Stimulated activated naive CD8-positive, alpha-beta T cell treated with anti-CD3 and anti-CD28 coated beads, Interleukin-15, amount 100 ng/mL, for 72 hours (primary cell): ENCODE measurements at regions not wholly inside any gene's neighbourhood (a gene's known extent, or its start where the extent isn't known, plus 50 kb on each side); places are given as distances from the start of the nearest gene placed in this dataset.
"Not testable (repeated sequence)": the region's sequence is repeated elsewhere in the genome, so short reads cannot be mapped to it uniquely, and the experiment has no call there.

Experiments
- ATAC-seq: fragments of 150-1000 bp; cut with Tn5 transposase; 2 replicates; pipeline ENCODE4 v1.10.0; 2021; ENCODE audit warnings: mild to moderate bottlenecking, moderate library complexity
- DNase-seq, 2 donors: peaks; one replicate each; pipeline ENCODE4 v3.0.0; 2021 to 2022
- H3K27ac Mint-ChIP-seq, 2 donors: one replicate each; pipeline ENCODE4 v1.8.0; 2022; ENCODE audit warnings: mild to moderate bottlenecking in 2 of 2, mixed read lengths in 2 of 2, moderate library complexity in 2 of 2
- H3K27me3 Mint-ChIP-seq: one replicate; pipeline ENCODE4 v1.8.0; 2022; ENCODE audit warnings: mixed read lengths
- H3K4me1 Mint-ChIP-seq: one replicate; pipeline ENCODE4 v1.8.0; 2022; ENCODE audit warnings: mild to moderate bottlenecking, mixed read lengths
- H3K4me3 Mint-ChIP-seq, 2 donors: one replicate each; pipeline ENCODE4 v1.8.0; 2022; ENCODE audit warnings: mild to moderate bottlenecking in 2 of 2, mixed read lengths in 2 of 2, moderate library complexity in 1 of 2
- H3K9me3 Mint-ChIP-seq, 2 donors: one replicate each; pipeline ENCODE4 v1.8.0; 2022; ENCODE audit warnings: mixed read lengths in 2 of 2

GRCh38 chr9:42239445-42240260 lies 56.2 kb downstream of the SPATA31A6 start:
- not testable (repeated sequence) for H3K9me3 Mint-ChIP-seq, H3K4me1 Mint-ChIP-seq, H3K27me3 Mint-ChIP-seq, H3K27ac Mint-ChIP-seq, H3K4me3 Mint-ChIP-seq, DNase-seq, ATAC-seq

- not testable (repeated sequence) for H3K9me3 Mint-ChIP-seq, DNase-seq, H3K27ac Mint-ChIP-seq, ATAC-seq, H3K4me3 Mint-ChIP-seq, H3K27me3 Mint-ChIP-seq, H3K4me1 Mint-ChIP-seq
Observed at GRCh38 chr9:42240261-42240579, 56.8 kb downstream of the SPATA31A6 start.

GRCh38 chr9:42243211-42243610 lies 59.8 kb downstream of the SPATA31A6 start:
- not testable (repeated sequence) for ATAC-seq, H3K27ac Mint-ChIP-seq, H3K27me3 Mint-ChIP-seq, H3K9me3 Mint-ChIP-seq, H3K4me1 Mint-ChIP-seq, DNase-seq, H3K4me3 Mint-ChIP-seq

- not testable (repeated sequence) for H3K9me3 Mint-ChIP-seq, H3K27me3 Mint-ChIP-seq, H3K4me1 Mint-ChIP-seq, DNase-seq, H3K4me3 Mint-ChIP-seq, H3K27ac Mint-ChIP-seq, ATAC-seq
Observed at GRCh38 chr9:42243822-42244221, 60.4 kb downstream of the SPATA31A6 start.

- not testable (repeated sequence) for ATAC-seq, H3K27ac Mint-ChIP-seq, H3K4me1 Mint-ChIP-seq, H3K4me3 Mint-ChIP-seq, DNase-seq, H3K27me3 Mint-ChIP-seq
- peaks cover 9 to 19% of the 10 kb centered on the region in 2 donors for H3K9me3 Mint-ChIP-seq
Observed at GRCh38 chr9:42268729-42269128, 85.3 kb downstream of the SPATA31A6 start.

- not testable (repeated sequence) for ATAC-seq, H3K27me3 Mint-ChIP-seq, DNase-seq, H3K4me1 Mint-ChIP-seq, H3K4me3 Mint-ChIP-seq
- Mint-ChIP-seq H3K9me3 (peaks cover 5 to 14% of the 10 kb centered on the region in 2 donors), H3K27ac (peak overlapping the region in 1 of 2 donors; percentile 16)
Observed at GRCh38 chr9:42269171-42269570, 85.7 kb downstream of the SPATA31A6 start.

- not testable (repeated sequence) for H3K27me3 Mint-ChIP-seq, H3K27ac Mint-ChIP-seq, ATAC-seq, DNase-seq, H3K9me3 Mint-ChIP-seq, H3K4me1 Mint-ChIP-seq, H3K4me3 Mint-ChIP-seq
Observed at GRCh38 chr9:42273191-42273590, 89.7 kb downstream of the SPATA31A6 start.

GRCh38 chr9:42275141-42275540 lies 91.7 kb downstream of the SPATA31A6 start:
- Mint-ChIP-seq H3K4me3 (no peak overlapping the region), H3K27me3 (no peaks in the 10 kb centered on the region), H3K9me3 (peaks cover 0 to 7% of the 10 kb centered on the region in 2 donors), H3K4me1 (no peaks in the 10 kb centered on the region), H3K27ac (no peak overlapping the region)
- DNase-seq (no peak), ATAC-seq (no peak)

GRCh38 chr9:42282531-42283178 lies 99.2 kb downstream of the SPATA31A6 start:
- H3K4me3 Mint-ChIP-seq, H3K4me1 Mint-ChIP-seq, ATAC-seq, DNase-seq, H3K27ac Mint-ChIP-seq, H3K27me3 Mint-ChIP-seq: not testable (repeated sequence)
- peaks cover 0 to 14% of the 10 kb centered on the region in 2 donors for H3K9me3 Mint-ChIP-seq

GRCh38 chr9:42283179-42283543 lies 99.7 kb downstream of the SPATA31A6 start:
- not testable (repeated sequence) for H3K27me3 Mint-ChIP-seq, DNase-seq, ATAC-seq, H3K4me3 Mint-ChIP-seq, H3K4me1 Mint-ChIP-seq, H3K27ac Mint-ChIP-seq
- H3K9me3 Mint-ChIP-seq = peaks cover 0 to 14% of the 10 kb centered on the region in 2 donors

- DNase-seq, H3K27ac Mint-ChIP-seq, H3K9me3 Mint-ChIP-seq, H3K27me3 Mint-ChIP-seq, H3K4me3 Mint-ChIP-seq, H3K4me1 Mint-ChIP-seq, ATAC-seq: not testable (repeated sequence)
Observed at GRCh38 chr9:42286145-42286845, 102.8 kb downstream of the SPATA31A6 start.

- ATAC-seq = peak; percentile 64
- not testable (repeated sequence) for H3K27ac Mint-ChIP-seq, H3K27me3 Mint-ChIP-seq, H3K9me3 Mint-ChIP-seq, DNase-seq, H3K4me3 Mint-ChIP-seq, H3K4me1 Mint-ChIP-seq
Observed at GRCh38 chr9:42288002-42288864, 104.8 kb downstream of the SPATA31A6 start.

GRCh38 chr9:42288865-42289229 lies 105.4 kb downstream of the SPATA31A6 start:
- H3K27me3 Mint-ChIP-seq, DNase-seq, H3K27ac Mint-ChIP-seq, H3K4me3 Mint-ChIP-seq, H3K9me3 Mint-ChIP-seq, H3K4me1 Mint-ChIP-seq: not testable (repeated sequence)
- ATAC-seq = peak; percentile 59

GRCh38 chr9:42300124-42300523 lies 116.7 kb downstream of the SPATA31A6 start:
- H3K9me3 Mint-ChIP-seq, H3K4me3 Mint-ChIP-seq, H3K27me3 Mint-ChIP-seq, H3K4me1 Mint-ChIP-seq, ATAC-seq, H3K27ac Mint-ChIP-seq, DNase-seq: not testable (repeated sequence)

- H3K27me3 Mint-ChIP-seq, H3K4me3 Mint-ChIP-seq, H3K27ac Mint-ChIP-seq, ATAC-seq, H3K4me1 Mint-ChIP-seq, H3K9me3 Mint-ChIP-seq, DNase-seq: not testable (repeated sequence)
Observed at GRCh38 chr9:42306625-42307024, 123.2 kb downstream of the SPATA31A6 start.
